Smooth muscle cell (in vitro differentiated cells): ENCODE measurements at regions not wholly inside any gene's neighbourhood (a gene's known extent, or its start where the extent isn't known, plus 50 kb on each side); places are given as distances from the start of the nearest gene placed in this dataset.

Source experiments
- DNase-seq: peaks from one replicate; lab custom pipeline; 2025; ENCODE audit not compliant: unreplicated experiment; lab: John Stamatoyannopoulos, UW
- H2AFZ ChIP-seq: fragments of 200-600 bp; sonication (generic); 2 replicates; pipeline ENCODE4 v1.6.0; 2016; ENCODE audit warnings: antibody characterized with exemption, low read depth, mild to moderate bottlenecking
- H3F3A ChIP-seq: fragments of 200-600 bp; sonication (generic); 2 replicates; pipeline ENCODE4 v1.6.0; 2017; ENCODE audit warnings: antibody characterized with exemption, low read depth
- H3K27ac ChIP-seq: fragments of 200-600 bp; sonication (generic); 2 replicates; pipeline ENCODE4 v1.5.1; 2016; ENCODE audit warnings: low read depth, mild to moderate bottlenecking
- H3K27me3 ChIP-seq: fragments of 200-600 bp; sonication (generic); 2 replicates; pipeline ENCODE4 v1.6.1; 2016; ENCODE audit warnings: low read depth, mild to moderate bottlenecking
- H3K36me3 ChIP-seq: fragments of 200-600 bp; sonication (generic); 2 replicates; pipeline ENCODE4 v1.5.1; 2016; ENCODE audit warnings: low read depth
- H3K4me1 ChIP-seq: fragments of 200-600 bp; sonication (generic); 2 replicates; pipeline ENCODE4 v1.5.1; 2016; ENCODE audit warnings: low read depth
- H3K4me2 ChIP-seq: fragments of 200-600 bp; sonication (generic); 2 replicates; pipeline ENCODE4 v1.6.0; 2016; ENCODE audit warnings: mild to moderate bottlenecking
- H3K4me3 ChIP-seq: fragments of 200-600 bp; sonication (generic); 2 replicates; pipeline ENCODE4 v1.5.1; 2016; ENCODE audit warnings: mild to moderate bottlenecking
- H3K79me2 ChIP-seq: fragments of 200-600 bp; sonication (generic); 2 replicates; pipeline ENCODE4 v1.6.0; 2016; ENCODE audit warnings: low read depth, mild to moderate bottlenecking
- H3K9ac ChIP-seq: fragments of 200-600 bp; sonication (generic); 2 replicates; pipeline ENCODE4 v1.6.0; 2016; ENCODE audit warnings: low read depth
- H3K9me3 ChIP-seq: fragments of 200-600 bp; sonication (generic); replicated peaks from 2 replicates; pipeline ENCODE4 v1.5.1; 2016; ENCODE audit warnings: low read depth
- H4K20me1 ChIP-seq: fragments of 200-600 bp; sonication (generic); 2 replicates; pipeline ENCODE4 v1.6.0; 2016; ENCODE audit warnings: low read depth
- CTCF ChIP-seq: fragments of 200-600 bp; sonication (generic); IDR thresholded peaks from 2 replicates; pipeline ENCODE4 v1.5.1; 2017; ENCODE audit warnings: borderline replicate concordance, mild to moderate bottlenecking, antibody characterized with exemption; ENCODE audit not compliant: insufficient read depth, poor library complexity, severe bottlenecking
- WGBS: methylation state at CpG from one replicate; pipeline ENCODE4 v1.1.7; 2016; ENCODE audit warnings: low lambda C conversion rate; 5-methylcytosine and 5-hydroxymethylcytosine counted together

- 82% methylated on average over 1 of the region's 1 CpG for WGBS
- Histone ChIP-seq H3K4me1 (no peaks in the 10 kb centered on the region), H4K20me1 (no peaks in the 10 kb centered on the region), H3K4me2 (no peak overlapping the region), H3F3A (no peaks in the 10 kb centered on the region), H3K9ac (no peak overlapping the region), H2AFZ (no peak overlapping the region), H3K9me3 (no peaks in the 10 kb centered on the region), H3K27me3 (no peaks in the 10 kb centered on the region), H3K36me3 (no peaks in the 10 kb centered on the region), H3K79me2 (no peaks in the 10 kb centered on the region), H3K27ac (peak overlapping the region; percentile 3), H3K4me3 (no peak overlapping the region)
- TF ChIP-seq CTCF = no peak
- no peak for DNase-seq
Observed at GRCh38 chr18:71995904-71996465, 548.2 kb downstream of the CBLN2 start.

GRCh38 chr18:71994273-71994672 lies 549.9 kb downstream of the CBLN2 start:
- Histone ChIP-seq H3K27me3 (no peaks in the 10 kb centered on the region), H3K9me3 (no peaks in the 10 kb centered on the region), H3K79me2 (no peaks in the 10 kb centered on the region), H4K20me1 (no peaks in the 10 kb centered on the region), H3K36me3 (no peaks in the 10 kb centered on the region), H3K4me2 (no peak overlapping the region), H3K4me3 (no peak overlapping the region), H3K27ac (no peak overlapping the region), H2AFZ (no peak overlapping the region), H3K9ac (no peak overlapping the region), H3K4me1 (no peaks in the 10 kb centered on the region), H3F3A (no peaks in the 10 kb centered on the region)
- 56% methylated on average over 1 of the region's 1 CpG for WGBS
- DNase-seq = no peak
- TF ChIP-seq CTCF = no peak

- Histone ChIP-seq H3K4me3 (no peak overlapping the region), H3K9ac (no peak overlapping the region), H3K27me3 (no peaks in the 10 kb centered on the region), H2AFZ (no peak overlapping the region), H3K9me3 (no peaks in the 10 kb centered on the region), H3K36me3 (no peaks in the 10 kb centered on the region), H3K4me2 (no peak overlapping the region), H3K79me2 (no peaks in the 10 kb centered on the region), H3F3A (no peaks in the 10 kb centered on the region), H3K4me1 (no peaks in the 10 kb centered on the region), H3K27ac (no peak overlapping the region), H4K20me1 (no peaks in the 10 kb centered on the region)
- WGBS = 61% methylated on average over 1 of the region's 1 CpG
- DNase-seq = no peak
- no peak for TF ChIP-seq CTCF
Observed at GRCh38 chr18:71989616-71990015, 554.5 kb downstream of the CBLN2 start.

GRCh38 chr18:71986351-71987050 lies 557.6 kb downstream of the CBLN2 start:
- no peaks in the 10 kb centered on the region for H3K36me3 ChIP-seq
- TF ChIP-seq CTCF = no peak
- no peaks in the 10 kb centered on the region for H3K9me3 ChIP-seq
- no peak overlapping the region for H2AFZ ChIP-seq
- no peak overlapping the region for H3K9ac ChIP-seq
- no peaks in the 10 kb centered on the region for H3K4me1 ChIP-seq
- H3K4me3 ChIP-seq = no peak overlapping the region
- H3K27me3 ChIP-seq = no peaks in the 10 kb centered on the region
- no peaks in the 10 kb centered on the region for H3K79me2 ChIP-seq
- H3K27ac ChIP-seq = no peak overlapping the region
- no peaks in the 10 kb centered on the region for H4K20me1 ChIP-seq
- 80% methylated on average over 2 of the region's 2 CpGs for whole genome bisulfite sequencing
- DNase-seq = no peak
- no peak overlapping the region for H3K4me2 ChIP-seq
- H3F3A ChIP-seq = no peaks in the 10 kb centered on the region
